CD4-positive, alpha-beta T cell (primary cell): ENCODE measurements at regions not wholly inside any gene's neighbourhood (a gene's known extent, or its start where the extent isn't known, plus 50 kb on each side); places are given as distances from the start of the nearest gene placed in this dataset.

Source experiments
- ATAC-seq: fragments of 200-7000 bp; cut with Tn5 transposase; one replicate; pipeline ENCODE4 v1.10.0; 2022; ENCODE audit warnings: mild to moderate bottlenecking; ENCODE audit not compliant: poor library complexity
- CTCF ChIA-PET: fragments of 350-600 bp; sonication (Branson Sonifier 250); formaldehyde crosslinking; loops from one replicate; lab custom pipeline; 2021; ENCODE audit warnings: antibody characterized with exemption, inconsistent platforms; lab: Charles Lee
- POLR2A ChIA-PET: fragments of 350-600 bp; sonication (Branson Sonifier 250); formaldehyde crosslinking; loops from one replicate; lab custom pipeline; 2021; ENCODE audit warnings: antibody characterized with exemption, inconsistent platforms; lab: Charles Lee
- DNase-seq, 14 experiments: peaks; one replicate each; pipeline ENCODE4 v3.0.0-alpha.2; 2013 to 2020; ENCODE audit warnings: mixed read lengths in 2 of 14
- H3K27ac ChIP-seq, 2 donors: one replicate each; pipeline versions ENCODE4 v1.5.1 to v1.7.0; 2013; ENCODE audit warnings: low read length in 2 of 2, low read depth in 1 of 2, mild to moderate bottlenecking in 1 of 2
- H3K27me3 ChIP-seq, 2 experiments: 1 replicate in 1 of 2; 2 replicates in 1 of 2; pipeline versions ENCODE4 v1.6.1 to v1.7.0; 2013; ENCODE audit warnings: low read length in 2 of 2, control low read depth in 1 of 2, mild to moderate bottlenecking in 1 of 2, moderate library complexity in 1 of 2; ENCODE audit not compliant: insufficient read depth in 2 of 2, control insufficient read depth in 1 of 2
- H3K36me3 ChIP-seq: one replicate; pipeline ENCODE4 v1.6.1; 2013; ENCODE audit warnings: low read length, control low read depth; ENCODE audit not compliant: insufficient read depth
- H3K4me1 ChIP-seq: one replicate; pipeline ENCODE4 v1.6.1; 2013; ENCODE audit warnings: low read length, control low read depth; ENCODE audit not compliant: insufficient read depth
- H3K4me3 ChIP-seq: one replicate; pipeline ENCODE4 v1.5.1; 2013; ENCODE audit warnings: mild to moderate bottlenecking, low read length, moderate library complexity
- H3K9me3 ChIP-seq, 2 experiments: 1 replicate in 1 of 2; 2 replicates in 1 of 2; pipeline versions ENCODE4 v1.6.1 to v1.7.0; 2013; ENCODE audit warnings: low read length in 2 of 2, mild to moderate bottlenecking in 2 of 2, control low read depth in 1 of 2, moderate library complexity in 1 of 2; ENCODE audit not compliant: control insufficient read depth in 1 of 2, insufficient read depth in 1 of 2
- H3K27ac Mint-ChIP-seq: one replicate; pipeline ENCODE4 v1.8.0; 2020; ENCODE audit warnings: mixed read lengths
- H3K27me3 Mint-ChIP-seq: one replicate; pipeline ENCODE4 v1.8.0; 2021; ENCODE audit warnings: mixed read lengths
- H3K36me3 Mint-ChIP-seq: one replicate; pipeline ENCODE4 v1.8.0; 2021; ENCODE audit warnings: low read depth, mixed read lengths
- H3K4me1 Mint-ChIP-seq: one replicate; pipeline ENCODE4 v1.8.0; 2021; ENCODE audit warnings: low read depth, mixed read lengths
- H3K4me3 Mint-ChIP-seq: one replicate; pipeline ENCODE4 v1.8.0; 2020; ENCODE audit warnings: mild to moderate bottlenecking, mixed read lengths
- H3K9me3 Mint-ChIP-seq: one replicate; pipeline ENCODE4 v1.8.0; 2020; ENCODE audit warnings: mixed read lengths
- intact Hi-C, 2 experiments: fragments of 100-400 bp; cut with DNase I in 1 of 2; cut with micrococcal nuclease in 1 of 2; formaldehyde crosslinking; loops; one replicate each; pipeline versions ENCODE4 v1.15.1 to v1.9.0; 2023 to 2025; cut with DNase I, micrococcal nuclease
- TF ChIP-seq, protein P1 (sequence below): fragments of 200-600 bp; IDR thresholded peaks from one replicate; pipeline ENCODE4 v1.8.0; 2022; ENCODE audit warnings: antibody characterized with exemption, mild to moderate bottlenecking

DNA sequence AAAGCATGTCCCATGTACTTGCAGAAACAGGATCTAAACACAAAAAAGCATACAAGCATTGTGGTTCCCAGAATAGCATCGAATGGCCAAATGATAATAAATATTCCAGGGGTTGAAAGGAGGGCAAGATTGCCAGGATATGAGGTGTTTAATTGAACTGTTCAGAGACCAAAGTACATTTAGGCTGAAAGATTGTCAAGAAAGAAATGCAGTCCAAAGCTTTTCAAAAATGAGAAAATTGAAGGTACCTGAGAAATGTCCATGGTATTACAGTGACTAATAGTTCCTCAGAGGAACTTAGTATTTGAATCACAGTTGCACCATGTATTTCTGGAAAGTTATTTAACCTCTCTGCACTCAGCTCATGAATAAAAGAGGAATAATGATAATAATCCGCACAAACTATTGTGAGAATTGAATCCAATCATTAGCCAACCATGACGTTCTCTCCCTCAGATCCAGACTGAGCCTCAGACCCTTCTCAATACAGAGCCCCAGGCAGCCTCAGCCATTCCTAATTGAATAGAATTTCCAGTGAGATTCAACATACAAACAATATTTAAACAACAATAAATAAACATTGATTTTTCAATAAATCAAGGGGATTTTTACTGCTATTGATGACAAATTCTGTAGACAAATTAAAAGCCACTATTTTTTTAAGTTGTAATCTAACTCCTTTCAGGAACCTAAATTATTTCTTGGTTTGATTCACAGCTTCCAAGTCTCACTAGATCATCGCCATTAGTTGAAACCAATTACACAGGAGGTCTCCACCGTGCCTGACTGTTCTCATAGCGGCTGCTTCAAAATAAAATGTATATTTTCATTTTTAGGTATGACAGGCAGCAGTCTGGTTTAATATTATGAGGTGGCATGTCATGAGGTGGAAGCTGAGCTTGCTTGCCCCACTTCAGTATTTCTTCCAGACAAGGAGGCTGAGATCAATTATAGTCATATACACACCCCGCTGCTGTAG is 144.3 kb upstream of the TENT5A start:
- H3K36me3 Mint-ChIP-seq, result no peaks in the 10 kb centered on the region
- H3K27me3 Mint-ChIP-seq, result no peaks in the 10 kb centered on the region
- DNase-seq, result no peak
- H3K4me3 Mint-ChIP-seq, result no peak overlapping the region
- TF ChIP-seq, protein P1, sequence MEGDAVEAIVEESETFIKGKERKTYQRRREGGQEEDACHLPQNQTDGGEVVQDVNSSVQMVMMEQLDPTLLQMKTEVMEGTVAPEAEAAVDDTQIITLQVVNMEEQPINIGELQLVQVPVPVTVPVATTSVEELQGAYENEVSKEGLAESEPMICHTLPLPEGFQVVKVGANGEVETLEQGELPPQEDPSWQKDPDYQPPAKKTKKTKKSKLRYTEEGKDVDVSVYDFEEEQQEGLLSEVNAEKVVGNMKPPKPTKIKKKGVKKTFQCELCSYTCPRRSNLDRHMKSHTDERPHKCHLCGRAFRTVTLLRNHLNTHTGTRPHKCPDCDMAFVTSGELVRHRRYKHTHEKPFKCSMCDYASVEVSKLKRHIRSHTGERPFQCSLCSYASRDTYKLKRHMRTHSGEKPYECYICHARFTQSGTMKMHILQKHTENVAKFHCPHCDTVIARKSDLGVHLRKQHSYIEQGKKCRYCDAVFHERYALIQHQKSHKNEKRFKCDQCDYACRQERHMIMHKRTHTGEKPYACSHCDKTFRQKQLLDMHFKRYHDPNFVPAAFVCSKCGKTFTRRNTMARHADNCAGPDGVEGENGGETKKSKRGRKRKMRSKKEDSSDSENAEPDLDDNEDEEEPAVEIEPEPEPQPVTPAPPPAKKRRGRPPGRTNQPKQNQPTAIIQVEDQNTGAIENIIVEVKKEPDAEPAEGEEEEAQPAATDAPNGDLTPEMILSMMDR, result no peak
- ChIA-PET CTCF (no interaction called here), POLR2A (no interaction called here)
- H3K27ac ChIP-seq, result no peak overlapping the region
- H3K27me3 ChIP-seq, result no peaks in the 10 kb centered on the region
- no peak for ATAC-seq
- no peaks in the 10 kb centered on the region for H3K36me3 ChIP-seq
- H3K4me3 ChIP-seq, result no peak overlapping the region
- no peaks in the 10 kb centered on the region for H3K4me1 Mint-ChIP-seq
- no peaks in the 10 kb centered on the region for H3K4me1 ChIP-seq
- intact Hi-C loops, result no loop called here
- H3K9me3 ChIP-seq, result peaks cover 0 to 3% of the 10 kb centered on the region in 2 experiments
- H3K27ac Mint-ChIP-seq, result no peak overlapping the region
- no peaks in the 10 kb centered on the region for H3K9me3 Mint-ChIP-seq

GRCh38 chr6:81895511-81896185 is 143.2 kb upstream of the TENT5A start:
- Histone ChIP-seq H3K36me3 (no peaks in the 10 kb centered on the region), H3K4me1 (no peaks in the 10 kb centered on the region), H3K27ac (no peak overlapping the region), H3K4me3 (no peak overlapping the region), H3K9me3 (peaks cover 0 to 4% of the 10 kb centered on the region in 2 experiments), H3K27me3 (no peaks in the 10 kb centered on the region)
- no peaks in the 10 kb centered on the region for H3K9me3 Mint-ChIP-seq
- no peak overlapping the region for H3K4me3 Mint-ChIP-seq
- no peaks in the 10 kb centered on the region for H3K4me1 Mint-ChIP-seq
- H3K27me3 Mint-ChIP-seq, result no peaks in the 10 kb centered on the region
- H3K36me3 Mint-ChIP-seq, result no peaks in the 10 kb centered on the region
- intact Hi-C loops, result no loop called here
- no peak overlapping the region for H3K27ac Mint-ChIP-seq
- POLR2A ChIA-PET, result no interaction called here
- CTCF ChIA-PET, result no interaction called here
- TF ChIP-seq, protein P1, result no peak
- no peak for ATAC-seq
- no peak for DNase-seq

- Mint-ChIP-seq H3K9me3 (no peaks in the 10 kb centered on the region), H3K4me1 (no peaks in the 10 kb centered on the region), H3K4me3 (no peak overlapping the region), H3K27me3 (no peaks in the 10 kb centered on the region), H3K36me3 (no peaks in the 10 kb centered on the region), H3K27ac (no peak overlapping the region)
- no peak for ATAC-seq
- ChIA-PET POLR2A (no interaction called here), CTCF (no interaction called here)
- H3K4me3 ChIP-seq, result no peak overlapping the region
- intact Hi-C loops, result no loop called here
- TF ChIP-seq, protein P1, result no peak
- H3K4me1 ChIP-seq, result no peaks in the 10 kb centered on the region
- no peaks in the 10 kb centered on the region for H3K36me3 ChIP-seq
- H3K27ac ChIP-seq, result no peak overlapping the region
- H3K27me3 ChIP-seq, result no peaks in the 10 kb centered on the region
- no peak for DNase-seq
- peaks cover 0 to 4% of the 10 kb centered on the region in 2 experiments for H3K9me3 ChIP-seq
These were observed 142.3 kb upstream of the TENT5A start for GRCh38 chr6:81894788-81895271.
